Esophagus squamous epithelium (tissue), 4 donors: ENCODE measurements at regions not wholly inside any gene's neighbourhood (a gene's known extent, or its start where the extent isn't known, plus 50 kb on each side); places are given as distances from the start of the nearest gene placed in this dataset.

ENCODE experiments used
- POLR2A ChIP-seq, 4 donors: fragments of 450-650 bp; IDR thresholded peaks; one replicate each; pipeline ENCODE4 v1.6.1; 2017; ENCODE audit warnings: antibody characterized with exemption in 4 of 4, mild to moderate bottlenecking in 4 of 4, moderate library complexity in 3 of 4
- TF ChIP-seq, protein P1 (sequence below), 6 experiments: fragments of 450-650 bp in 4 of 6; fragments of 200-600 bp in 2 of 6; sonication (generic) in 2 of 6; IDR thresholded peaks; one replicate each; pipeline ENCODE4 v1.5.1; 2016 to 2019; ENCODE audit warnings: antibody characterized with exemption in 6 of 6, mild to moderate bottlenecking in 4 of 6, moderate library complexity in 4 of 6

DNA sequence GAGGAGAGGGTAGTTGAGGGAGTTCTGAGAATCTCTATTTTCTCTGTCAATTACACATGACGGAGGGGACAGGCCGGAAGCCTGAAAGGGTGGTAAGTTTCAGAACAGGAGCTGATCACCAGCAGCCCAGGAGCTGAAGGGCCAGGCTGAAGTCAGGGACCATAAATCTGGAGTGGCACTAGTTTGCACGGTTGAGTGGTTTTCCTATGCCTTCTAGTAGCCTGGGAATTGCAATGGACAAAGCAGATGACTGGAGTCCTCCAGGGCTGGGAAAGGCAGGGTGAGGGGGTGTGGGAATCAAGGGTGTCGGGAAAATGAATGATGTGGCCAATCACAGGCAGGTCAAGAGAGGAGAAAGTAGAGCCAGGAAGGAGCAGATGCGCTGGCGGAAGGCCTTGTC is 72.5 kb downstream of the MAGEF1 start:
- TF ChIP-seq, protein P1, sequence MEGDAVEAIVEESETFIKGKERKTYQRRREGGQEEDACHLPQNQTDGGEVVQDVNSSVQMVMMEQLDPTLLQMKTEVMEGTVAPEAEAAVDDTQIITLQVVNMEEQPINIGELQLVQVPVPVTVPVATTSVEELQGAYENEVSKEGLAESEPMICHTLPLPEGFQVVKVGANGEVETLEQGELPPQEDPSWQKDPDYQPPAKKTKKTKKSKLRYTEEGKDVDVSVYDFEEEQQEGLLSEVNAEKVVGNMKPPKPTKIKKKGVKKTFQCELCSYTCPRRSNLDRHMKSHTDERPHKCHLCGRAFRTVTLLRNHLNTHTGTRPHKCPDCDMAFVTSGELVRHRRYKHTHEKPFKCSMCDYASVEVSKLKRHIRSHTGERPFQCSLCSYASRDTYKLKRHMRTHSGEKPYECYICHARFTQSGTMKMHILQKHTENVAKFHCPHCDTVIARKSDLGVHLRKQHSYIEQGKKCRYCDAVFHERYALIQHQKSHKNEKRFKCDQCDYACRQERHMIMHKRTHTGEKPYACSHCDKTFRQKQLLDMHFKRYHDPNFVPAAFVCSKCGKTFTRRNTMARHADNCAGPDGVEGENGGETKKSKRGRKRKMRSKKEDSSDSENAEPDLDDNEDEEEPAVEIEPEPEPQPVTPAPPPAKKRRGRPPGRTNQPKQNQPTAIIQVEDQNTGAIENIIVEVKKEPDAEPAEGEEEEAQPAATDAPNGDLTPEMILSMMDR (IDR thresholded peaks at IDR 0.05): no peak
- no peak for TF ChIP-seq POLR2A (IDR thresholded peaks at IDR 0.05)
